Heart left ventricle (tissue), 16 donors: ENCODE measurements at regions not wholly inside any gene's neighbourhood (a gene's known extent, or its start where the extent isn't known, plus 50 kb on each side); places are given as distances from the start of the nearest gene placed in this dataset.

Source experiments
- ATAC-seq, 4 donors: fragments of 200-7000 bp; cut with Tn5 transposase; one replicate each; pipeline ENCODE4 v1.9.1; 2020 to 2022; ENCODE audit warnings: moderate library complexity in 4 of 4, mild to moderate bottlenecking in 3 of 4, moderate number of reproducible peaks in 1 of 4
- DNase-seq, 5 donors: peaks; one replicate each; pipeline ENCODE4 v3.0.0-alpha.2; 2020
- H3K27ac ChIP-seq, 12 donors: fragments of 200-600 bp; sonication (generic) in 4 of 12; one replicate each; pipeline versions ENCODE4 v1.5.0 to v1.8.0; 2016 to 2022; ENCODE audit warnings: mild to moderate bottlenecking in 2 of 12
- H3K27me3 ChIP-seq, 9 donors: fragments of 200-600 bp; sonication (generic) in 2 of 9; one replicate each; pipeline versions ENCODE4 v1.5.1 to v1.8.0; 2016 to 2022; ENCODE audit warnings: mild to moderate bottlenecking in 3 of 9
- H3K36me3 ChIP-seq, 9 donors: fragments of 200-600 bp; sonication (generic) in 2 of 9; one replicate each; pipeline versions ENCODE4 v1.5.0 to v1.8.0; 2018 to 2022; ENCODE audit warnings: mild to moderate bottlenecking in 2 of 9
- H3K4me1 ChIP-seq, 12 donors: fragments of 200-600 bp; sonication (generic) in 4 of 12; one replicate each; pipeline versions ENCODE4 v1.5.0 to v1.8.0; 2016 to 2022; ENCODE audit warnings: mild to moderate bottlenecking in 3 of 12
- H3K4me3 ChIP-seq, 12 donors: fragments of 200-600 bp; sonication (generic) in 4 of 12; one replicate each; pipeline versions ENCODE4 v1.5.0 to v1.8.0; 2017 to 2022; ENCODE audit warnings: mild to moderate bottlenecking in 9 of 12, moderate library complexity in 4 of 12
- H3K9me3 ChIP-seq, 12 donors: fragments of 200-600 bp; sonication (generic) in 4 of 12; one replicate each; pipeline versions ENCODE4 v1.5.0 to v1.8.0; 2016 to 2022; ENCODE audit warnings: mild to moderate bottlenecking in 1 of 12
- POLR2A ChIP-seq, 2 donors: fragments of 450-650 bp; IDR thresholded peaks; one replicate each; pipeline ENCODE4 v1.6.1; 2017; ENCODE audit warnings: antibody characterized with exemption in 2 of 2, mild to moderate bottlenecking in 2 of 2, moderate library complexity in 2 of 2
- WGBS, 4 donors: extraction: QIAGEN DNeasy Blood & Tissue Kit in 2 of 4; methylation state at CpG; one replicate each; pipeline versions ENCODE4 v1.1.5 to v1.1.7; 2013 to 2018; 5-methylcytosine and 5-hydroxymethylcytosine counted together
- intact Hi-C, 10 donors: fragments of 100-400 bp; cut with DNase I; formaldehyde crosslinking; loops; one replicate each; pipeline versions ENCODE4 v1.11.1 to v1.14.2; 2022
- TF ChIP-seq, protein P1 (sequence below), 12 donors: fragments of 200-600 bp; sonication (generic) in 4 of 12; IDR thresholded peaks; one replicate each; pipeline versions ENCODE4 v1.5.0 to v1.8.0; 2018 to 2022; ENCODE audit warnings: antibody characterized with exemption in 12 of 12, mild to moderate bottlenecking in 5 of 12
- donor health status: ischemic (EF 13 %, LVEDD 7.1; RV severe dilation, severe dysfunction).
- donor health status: healthy with polysubstance abuse.
- donor health status: DM: no; HTN: yes; CAD: no.
- donor health status: DM: no; HTN: no; CAD: no.
- donor health status: ischemic (EF 25% LVEDD 6.9; RV normal size, moderate dysfunction).
- donor health status: ischemic (EF 25% LVEDD 5.7; RV mildly dilated, moderate dysfunction).
- donor health status: healthy.
- donor health status: DM: yes; HTN: yes; CAD: no.
- donor health status: ischemic (EF 35%, LVEDD 5.7; RV mildly dilated, moderate dysfunction).
- donor health status: nonischemic (EF 11% LVEDD 7.7; RV severe dilation, severe dysfunction).
- donor health status: DM: yes; HTN: yes; CAD: no.
- donor health status: PGD.
- donor health status: ischemic (EF 29% LVEDD 5.4; RV normal size, mild dysfunction).
- donor health status: nonischemic (EF 23%, LVEDD 6.1; RV moderate dilation, normal function).

DNA sequence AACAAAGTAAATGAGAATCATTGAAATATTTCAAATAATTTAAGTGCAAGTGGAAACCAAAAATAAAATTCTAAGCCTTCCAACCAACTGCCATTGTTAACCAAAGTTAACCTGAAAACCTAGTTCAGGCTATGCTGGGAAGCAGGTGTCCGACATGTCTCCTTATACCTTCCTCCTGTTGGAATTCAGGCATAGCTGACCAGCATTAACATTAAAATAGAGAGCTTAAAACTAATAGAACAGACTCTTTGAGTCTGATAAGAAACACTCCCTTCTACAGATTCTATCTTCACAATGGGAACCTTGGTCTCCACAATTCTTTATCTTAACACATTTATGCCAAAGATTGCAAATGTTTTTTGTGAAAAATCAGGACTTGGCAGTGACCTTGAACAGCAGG, 1004.9 kb upstream of the NRXN1 start:
- intact Hi-C loops, result no loop called here
- H3K36me3 ChIP-seq, result no peaks in the 10 kb centered on the region
- no peak for ATAC-seq
- 63 to 90% (median 83%) methylated on average over 1 of the region's 1 CpG for WGBS, 4 donors
- H3K27me3 ChIP-seq, result no peaks in the 10 kb centered on the region
- no peak overlapping the region for H3K27ac ChIP-seq
- DNase-seq, result no peak
- H3K9me3 ChIP-seq, result no peaks in the 10 kb centered on the region
- TF ChIP-seq POLR2A (IDR thresholded peaks at IDR 0.05), result no peak
- TF ChIP-seq, protein P1, sequence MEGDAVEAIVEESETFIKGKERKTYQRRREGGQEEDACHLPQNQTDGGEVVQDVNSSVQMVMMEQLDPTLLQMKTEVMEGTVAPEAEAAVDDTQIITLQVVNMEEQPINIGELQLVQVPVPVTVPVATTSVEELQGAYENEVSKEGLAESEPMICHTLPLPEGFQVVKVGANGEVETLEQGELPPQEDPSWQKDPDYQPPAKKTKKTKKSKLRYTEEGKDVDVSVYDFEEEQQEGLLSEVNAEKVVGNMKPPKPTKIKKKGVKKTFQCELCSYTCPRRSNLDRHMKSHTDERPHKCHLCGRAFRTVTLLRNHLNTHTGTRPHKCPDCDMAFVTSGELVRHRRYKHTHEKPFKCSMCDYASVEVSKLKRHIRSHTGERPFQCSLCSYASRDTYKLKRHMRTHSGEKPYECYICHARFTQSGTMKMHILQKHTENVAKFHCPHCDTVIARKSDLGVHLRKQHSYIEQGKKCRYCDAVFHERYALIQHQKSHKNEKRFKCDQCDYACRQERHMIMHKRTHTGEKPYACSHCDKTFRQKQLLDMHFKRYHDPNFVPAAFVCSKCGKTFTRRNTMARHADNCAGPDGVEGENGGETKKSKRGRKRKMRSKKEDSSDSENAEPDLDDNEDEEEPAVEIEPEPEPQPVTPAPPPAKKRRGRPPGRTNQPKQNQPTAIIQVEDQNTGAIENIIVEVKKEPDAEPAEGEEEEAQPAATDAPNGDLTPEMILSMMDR (IDR thresholded peaks at IDR 0.05), result no peak
- no peaks in the 10 kb centered on the region for H3K4me1 ChIP-seq
- H3K4me3 ChIP-seq, result no peak overlapping the region

DNA sequence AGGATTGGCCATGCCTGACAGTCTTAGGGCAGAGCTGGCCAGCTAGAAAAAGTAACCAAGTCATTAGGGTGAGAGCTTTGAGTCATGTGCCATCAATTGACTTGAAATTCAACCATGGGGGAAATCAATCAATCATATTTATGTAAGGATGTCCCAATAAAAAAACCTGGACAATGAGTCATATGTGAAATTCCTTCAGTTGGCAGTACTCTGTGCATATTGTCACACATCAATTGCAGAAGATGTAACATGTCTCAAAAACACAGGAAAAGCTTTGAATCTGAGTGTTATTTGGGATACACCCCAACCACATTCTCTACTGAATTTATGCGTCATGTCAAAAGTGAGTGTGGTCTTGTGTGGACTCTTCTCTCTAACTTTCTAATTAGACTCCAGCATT, 1004.1 kb upstream of the NRXN1 start:
- TF ChIP-seq, protein P1 (IDR thresholded peaks at IDR 0.05), result no peak
- no peak for TF ChIP-seq POLR2A (IDR thresholded peaks at IDR 0.05)
- Histone ChIP-seq H3K36me3 (no peaks in the 10 kb centered on the region), H3K27ac (no peak overlapping the region), H3K4me1 (no peaks in the 10 kb centered on the region), H3K9me3 (no peaks in the 10 kb centered on the region), H3K27me3 (no peaks in the 10 kb centered on the region), H3K4me3 (no peak overlapping the region)
- DNase-seq (no peak), ATAC-seq (no peak)
- intact Hi-C loops, result no loop called here
- WGBS, 4 donors, result 96 to 100% (median 98%) methylated on average over 1 of the region's 1 CpG

DNA sequence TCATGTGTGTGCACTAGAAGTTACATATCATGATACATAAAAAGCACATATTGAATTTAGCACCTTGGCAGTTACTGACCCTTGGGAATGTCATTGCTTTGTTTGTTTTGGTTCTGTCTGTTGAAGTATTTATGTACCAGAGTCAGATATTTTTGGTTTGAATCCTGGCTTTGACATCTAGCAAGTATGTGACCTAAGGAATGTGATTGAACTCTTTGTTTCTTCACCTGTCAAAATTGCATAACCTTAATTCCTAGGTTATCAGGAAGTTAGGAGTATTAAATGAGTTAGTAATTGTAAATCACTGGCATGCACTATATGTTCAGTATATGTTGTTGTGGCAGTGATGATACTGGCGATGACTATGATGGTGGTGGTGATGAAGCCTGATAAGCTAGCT, 1003.5 kb upstream of the NRXN1 start:
- no peak overlapping the region for H3K4me3 ChIP-seq
- no peaks in the 10 kb centered on the region for H3K27me3 ChIP-seq
- no peak for TF ChIP-seq POLR2A (IDR thresholded peaks at IDR 0.05)
- TF ChIP-seq, protein P1 (IDR thresholded peaks at IDR 0.05), result no peak
- H3K36me3 ChIP-seq, result no peaks in the 10 kb centered on the region
- intact Hi-C loops, result no loop called here
- DNase-seq (no peak), ATAC-seq (no peak)
- no peak overlapping the region for H3K27ac ChIP-seq
- WGBS, 4 donors, result 89 to 97% (median 93%) methylated on average over 1 of the region's 1 CpG
- no peaks in the 10 kb centered on the region for H3K4me1 ChIP-seq
- no peaks in the 10 kb centered on the region for H3K9me3 ChIP-seq

DNA sequence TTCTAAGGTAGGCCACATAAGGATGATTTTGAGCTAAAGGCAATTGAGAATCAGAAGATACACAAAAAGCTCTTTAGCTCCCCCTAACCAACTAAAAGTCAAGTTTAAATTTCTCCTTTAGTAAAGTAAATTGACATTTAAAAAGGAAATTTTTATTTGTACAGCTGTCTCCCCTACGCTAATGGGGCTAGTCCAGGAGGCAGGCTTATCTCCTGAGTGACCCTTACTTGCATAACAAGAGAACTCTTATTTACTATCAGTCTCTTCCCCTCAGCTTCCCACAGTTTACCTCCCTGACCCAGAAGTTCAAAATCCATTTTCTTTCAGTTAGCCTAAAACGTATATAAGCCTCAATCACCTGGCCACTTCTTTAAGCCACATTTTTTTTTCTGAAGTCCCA, 1002.8 kb upstream of the NRXN1 start:
- 51 to 67% (median 54%) methylated on average over 2 of the region's 2 CpGs for WGBS, 4 donors
- Histone ChIP-seq H3K36me3 (no peaks in the 10 kb centered on the region), H3K9me3 (no peaks in the 10 kb centered on the region), H3K27me3 (no peaks in the 10 kb centered on the region), H3K27ac (no peak overlapping the region), H3K4me3 (no peak overlapping the region), H3K4me1 (no peaks in the 10 kb centered on the region)
- intact Hi-C loops, result no loop called here
- DNase-seq (no peak), ATAC-seq (no peak)
- TF ChIP-seq, protein P1 (IDR thresholded peaks at IDR 0.05), result no peak
- no peak for TF ChIP-seq POLR2A (IDR thresholded peaks at IDR 0.05)
